ENCODE measurements at regions not wholly inside any gene's neighbourhood (a gene's known extent, or its start where the extent isn't known, plus 50 kb on each side); places are given as distances from the start of the nearest gene placed in this dataset.
"Not testable (repeated sequence)": the region's sequence is repeated elsewhere in the genome, so short reads cannot be mapped to it uniquely, and the experiment has no call there.

- no peak for TF ChIP-seq TSHZ2 (CRISPR knock-in tag; IDR thresholded peaks at IDR 0.05)
- TF ChIP-seq ZNF565 (CRISPR knock-in tag; conservative IDR thresholded peaks at IDR 0.05; ENCODE audit: low read depth) = no peak
- no peak for TF ChIP-seq ZNF8 (CRISPR knock-in tag; IDR thresholded peaks at IDR 0.05)
Observed at GRCh38 chr20:54794110-54794509, 318.7 kb downstream of the DOK5 start (continued).

- ATAC-seq = no peak
- TF ChIP-seq TOX (CRISPR knock-in tag; IDR thresholded peaks at IDR 0.05; ENCODE audit: borderline replicate concordance) (no peak), SNAI2 (CRISPR knock-in tag; IDR thresholded peaks at IDR 0.05) (no peak), ZNF565 (CRISPR knock-in tag; conservative IDR thresholded peaks at IDR 0.05; ENCODE audit: low read depth) (no peak), POU6F1 (CRISPR knock-in tag; IDR thresholded peaks at IDR 0.05; ENCODE audit: borderline replicate concordance, low read depth) (no peak), ZFP3 (CRISPR knock-in tag; IDR thresholded peaks at IDR 0.05) (no peak), OSR1 (CRISPR knock-in tag; IDR thresholded peaks at IDR 0.05) (no peak), ISL1 (CRISPR knock-in tag; IDR thresholded peaks at IDR 0.05) (no peak), ESRRG (CRISPR knock-in tag; IDR thresholded peaks at IDR 0.05) (no peak), TCF4 (CRISPR knock-in tag; IDR thresholded peaks at IDR 0.05; ENCODE audit: borderline replicate concordance) (no peak), GLIS3 (CRISPR knock-in tag; IDR thresholded peaks at IDR 0.05) (no peak), ZNF70 (CRISPR knock-in tag; IDR thresholded peaks at IDR 0.05) (no peak)
Observed at GRCh38 chr20:54793291-54793992, 318.0 kb downstream of the DOK5 start.

- TF ChIP-seq SNAI2 (CRISPR knock-in tag; IDR thresholded peaks at IDR 0.05) (no peak), TSHZ2 (CRISPR knock-in tag; IDR thresholded peaks at IDR 0.05) (no peak), ZC3H10 (CRISPR knock-in tag; IDR thresholded peaks at IDR 0.05) (no peak), TOX (CRISPR knock-in tag; IDR thresholded peaks at IDR 0.05; ENCODE audit: borderline replicate concordance) (no peak), OSR1 (CRISPR knock-in tag; IDR thresholded peaks at IDR 0.05) (no peak), ISL1 (CRISPR knock-in tag; IDR thresholded peaks at IDR 0.05) (no peak), ZNF70 (CRISPR knock-in tag; IDR thresholded peaks at IDR 0.05) (no peak), RARB (CRISPR knock-in tag; IDR thresholded peaks at IDR 0.05) (no peak), ARNTL (CRISPR knock-in tag; IDR thresholded peaks at IDR 0.05; ENCODE audit: borderline replicate concordance, low read depth) (no peak), CSDC2 (CRISPR knock-in tag; IDR thresholded peaks at IDR 0.05) (no peak), GLIS3 (CRISPR knock-in tag; IDR thresholded peaks at IDR 0.05) (no peak), CREB5 (CRISPR knock-in tag; IDR thresholded peaks at IDR 0.05; ENCODE audit: low read depth) (no peak), ZFP3 (CRISPR knock-in tag; IDR thresholded peaks at IDR 0.05) (no peak), PATZ1 (CRISPR knock-in tag; IDR thresholded peaks at IDR 0.05; ENCODE audit: borderline replicate concordance) (no peak), ZNF565 (CRISPR knock-in tag; conservative IDR thresholded peaks at IDR 0.05; ENCODE audit: low read depth) (no peak), TCF4 (CRISPR knock-in tag; IDR thresholded peaks at IDR 0.05; ENCODE audit: borderline replicate concordance) (no peak), ESRRG (CRISPR knock-in tag; IDR thresholded peaks at IDR 0.05) (no peak), POU6F1 (CRISPR knock-in tag; IDR thresholded peaks at IDR 0.05; ENCODE audit: borderline replicate concordance, low read depth) (no peak), ZFP30 (CRISPR knock-in tag; IDR thresholded peaks at IDR 0.05) (no peak), BACH2 (CRISPR knock-in tag; IDR thresholded peaks at IDR 0.05; ENCODE audit: borderline replicate concordance) (no peak)
- no peak for ATAC-seq
Observed at GRCh38 chr20:54792688-54793087, 317.3 kb downstream of the DOK5 start.

GRCh38 chr20:54788260-54788659 lies 312.9 kb downstream of the DOK5 start:
- ATAC-seq = not testable (repeated sequence)

GRCh38 chr20:54782758-54783157 lies 307.4 kb downstream of the DOK5 start:
- ATAC-seq = not testable (repeated sequence)

All from SK-N-SH treated with all-trans-retinoic acid at 6 μM for 48 hours (cell line).